Gastrocnemius medialis (tissue), 4 donors: ENCODE measurements at regions not wholly inside any gene's neighbourhood (a gene's known extent, or its start where the extent isn't known, plus 50 kb on each side); places are given as distances from the start of the nearest gene placed in this dataset.

Source experiments
- CTCF ChIP-seq, 5 experiments: fragments of 450-650 bp in 3 of 5; fragments of 200-600 bp in 2 of 5; sonication (generic) in 2 of 5; IDR thresholded peaks in 4 of 5; conservative IDR thresholded peaks in 1 of 5; 1 replicate in 4 of 5; 2 replicates in 1 of 5; pipeline ENCODE4 v1.5.1; 2016 to 2019; ENCODE audit warnings: antibody characterized with exemption in 5 of 5, mild to moderate bottlenecking in 3 of 5, moderate library complexity in 3 of 5
- POLR2A ChIP-seq, 2 donors: fragments of 450-650 bp; IDR thresholded peaks; one replicate each; pipeline ENCODE4 v1.6.1; 2017; ENCODE audit warnings: antibody characterized with exemption in 2 of 2, mild to moderate bottlenecking in 2 of 2, moderate library complexity in 2 of 2

- TF ChIP-seq CTCF (IDR thresholded peaks at IDR 0.05 in 4 of 5, conservative IDR thresholded peaks at IDR 0.05 in 1 of 5) (no peak), POLR2A (IDR thresholded peaks at IDR 0.05) (no peak)
These were observed 176.2 kb downstream of the TFAP2C start for GRCh38 chr20:56805313-56805712.
